Liver (tissue), 3 donors: ENCODE measurements at regions not wholly inside any gene's neighbourhood (a gene's known extent, or its start where the extent isn't known, plus 50 kb on each side); places are given as distances from the start of the nearest gene placed in this dataset.

Experiments used
- CTCF ChIP-seq: fragments of 150-350 bp; IDR thresholded peaks from 2 replicates; pipeline ENCODE4 v1.5.1; 2017; ENCODE audit warnings: improper control_type of control experiment, low read depth, low read length; ENCODE audit not compliant: missing input control
- FOXA1 ChIP-seq: IDR thresholded peaks from 2 replicates; pipeline ENCODE4 v1.6.1; 2016; ENCODE audit warnings: antibody characterized with exemption
- GABPA ChIP-seq, 2 donors: IDR thresholded peaks in 1 of 2; conservative IDR thresholded peaks in 1 of 2; 2 replicates each; pipeline ENCODE4 v1.6.1; 2016; ENCODE audit warnings: antibody characterized with exemption in 2 of 2, mild to moderate bottlenecking in 1 of 2, moderate library complexity in 1 of 2
- NR2F2 ChIP-seq: IDR thresholded peaks from 2 replicates; pipeline ENCODE4 v1.6.1; 2016; ENCODE audit warnings: antibody characterized with exemption
- RAD21 ChIP-seq, 2 donors: IDR thresholded peaks; 2 replicates each; pipeline ENCODE4 v1.6.1; 2016; ENCODE audit warnings: antibody characterized with exemption in 2 of 2, mild to moderate bottlenecking in 2 of 2
- REST ChIP-seq: IDR thresholded peaks from 2 replicates; pipeline ENCODE4 v1.6.1; 2016; ENCODE audit warnings: antibody characterized with exemption, mild to moderate bottlenecking
- SP1 ChIP-seq: IDR thresholded peaks from 2 replicates; pipeline ENCODE4 v1.6.1; 2018; ENCODE audit warnings: antibody characterized with exemption, mild to moderate bottlenecking
- YY1 ChIP-seq: IDR thresholded peaks from 2 replicates; pipeline ENCODE4 v1.6.1; 2016; ENCODE audit warnings: antibody characterized with exemption, mild to moderate bottlenecking
- donor health status: healthy.
- donor health status: healthy.

GRCh38 chr1:218802799-218803198, 370.9 kb upstream of the LYPLAL1 start:
- no peak for TF ChIP-seq REST
- TF ChIP-seq CTCF = no peak
- no peak for TF ChIP-seq GABPA (IDR thresholded peaks at IDR 0.05 in 1 of 2, conservative IDR thresholded peaks at IDR 0.05 in 1 of 2)
- no peak for TF ChIP-seq RAD21 (IDR thresholded peaks at IDR 0.05)
- no peak for TF ChIP-seq YY1
- TF ChIP-seq SP1 = no peak
- TF ChIP-seq FOXA1 = no peak
- no peak for TF ChIP-seq NR2F2
